Peyer's patch (tissue), 4 donors: ENCODE measurements at regions not wholly inside any gene's neighbourhood (a gene's known extent, or its start where the extent isn't known, plus 50 kb on each side); places are given as distances from the start of the nearest gene placed in this dataset.

Experiments
- DNase-seq, 3 donors: peaks; one replicate each; pipeline ENCODE4 v3.0.0-alpha.2; 2017 to 2019
- H3K27ac ChIP-seq, 4 donors: fragments of 200-600 bp; sonication (generic); one replicate each; pipeline ENCODE4 v1.5.1; 2016 to 2019
- H3K27me3 ChIP-seq, 2 donors: fragments of 200-600 bp; sonication (generic); one replicate each; pipeline ENCODE4 v1.5.1; 2019
- H3K36me3 ChIP-seq, 3 donors: fragments of 200-600 bp; sonication (generic); one replicate each; pipeline ENCODE4 v1.5.1; 2016 to 2019
- H3K4me1 ChIP-seq, 4 donors: fragments of 200-600 bp; sonication (generic); one replicate each; pipeline ENCODE4 v1.5.1; 2016 to 2019
- H3K4me3 ChIP-seq, 4 donors: fragments of 200-600 bp; sonication (generic); 1 replicate in 3 of 4; 2 replicates in 1 of 4; pipeline ENCODE4 v1.5.1; 2016 to 2019; ENCODE audit warnings: mild to moderate bottlenecking in 1 of 4
- H3K9me3 ChIP-seq, 4 donors: fragments of 200-600 bp; sonication (generic); one replicate each; pipeline ENCODE4 v1.5.1; 2016 to 2019; ENCODE audit warnings: mild to moderate bottlenecking in 1 of 4
- CTCF ChIP-seq, 6 experiments: fragments of 450-650 bp in 4 of 6; fragments of 200-600 bp in 2 of 6; sonication (generic) in 1 of 6; IDR thresholded peaks; one replicate each; pipeline ENCODE4 v1.5.1; 2017 to 2019; ENCODE audit warnings: antibody characterized with exemption in 6 of 6, mild to moderate bottlenecking in 3 of 6, moderate library complexity in 1 of 6
- POLR2A ChIP-seq, 2 donors: fragments of 450-650 bp; IDR thresholded peaks; one replicate each; pipeline ENCODE4 v1.5.1; 2017; ENCODE audit warnings: antibody characterized with exemption in 2 of 2, mild to moderate bottlenecking in 2 of 2, moderate library complexity in 2 of 2

- H3K4me3 ChIP-seq, result no peak overlapping the region
- TF ChIP-seq CTCF (IDR thresholded peaks at IDR 0.05) (no peak), POLR2A (IDR thresholded peaks at IDR 0.05) (no peak)
- no peaks in the 10 kb centered on the region for H3K9me3 ChIP-seq
- no peaks in the 10 kb centered on the region for H3K36me3 ChIP-seq
- H3K27ac ChIP-seq, result no peak overlapping the region
- DNase-seq, result peak in 1 of 3 donors; percentile 13
- no peaks in the 10 kb centered on the region for H3K4me1 ChIP-seq
- no peaks in the 10 kb centered on the region for H3K27me3 ChIP-seq
Observed at GRCh38 chr13:111924678-111925075, 142.3 kb upstream of the SOX1 start.

- Histone ChIP-seq H3K27ac (no peak overlapping the region), H3K4me1 (no peaks in the 10 kb centered on the region), H3K4me3 (no peak overlapping the region), H3K27me3 (no peaks in the 10 kb centered on the region), H3K36me3 (no peaks in the 10 kb centered on the region), H3K9me3 (no peaks in the 10 kb centered on the region)
- peak in 1 of 3 donors; percentile 13 for DNase-seq
- TF ChIP-seq CTCF (IDR thresholded peaks at IDR 0.05) (no peak), POLR2A (IDR thresholded peaks at IDR 0.05) (no peak)
Observed at GRCh38 chr13:111925146-111925875, 141.6 kb upstream of the SOX1 start.

GRCh38 chr13:111926501-111927180 lies 140.3 kb upstream of the SOX1 start:
- H3K27me3 ChIP-seq, result no peaks in the 10 kb centered on the region
- DNase-seq, result peak in 1 of 3 donors; percentile 9
- TF ChIP-seq CTCF (IDR thresholded peaks at IDR 0.05) (no peak), POLR2A (IDR thresholded peaks at IDR 0.05) (no peak)

GRCh38 chr13:111927181-111927540 lies 139.8 kb upstream of the SOX1 start:
- H3K36me3 ChIP-seq, result no peaks in the 10 kb centered on the region
- H3K4me1 ChIP-seq, result no peaks in the 10 kb centered on the region
- TF ChIP-seq CTCF (IDR thresholded peaks at IDR 0.05) (no peak), POLR2A (IDR thresholded peaks at IDR 0.05) (no peak)
- H3K27me3 ChIP-seq, result no peaks in the 10 kb centered on the region
- H3K9me3 ChIP-seq, result peaks cover 0 to 1% (median 0%) of the 10 kb centered on the region in 4 donors
- no peak overlapping the region for H3K4me3 ChIP-seq
- DNase-seq, result no peak
- H3K27ac ChIP-seq, result no peak overlapping the region

More at GRCh38 chr13:111926501-111927180, 140.3 kb upstream of the SOX1 start:
- Histone ChIP-seq H3K9me3 (no peaks in the 10 kb centered on the region), H3K4me1 (no peaks in the 10 kb centered on the region), H3K4me3 (no peak overlapping the region), H3K27ac (no peak overlapping the region), H3K36me3 (no peaks in the 10 kb centered on the region)

- Histone ChIP-seq H3K27ac (no peak overlapping the region), H3K27me3 (no peaks in the 10 kb centered on the region), H3K4me3 (no peak overlapping the region), H3K4me1 (no peaks in the 10 kb centered on the region), H3K9me3 (peaks cover 0 to 2% (median 0%) of the 10 kb centered on the region in 4 donors), H3K36me3 (no peaks in the 10 kb centered on the region)
- TF ChIP-seq CTCF (IDR thresholded peaks at IDR 0.05), result no peak
- no peak for TF ChIP-seq POLR2A (IDR thresholded peaks at IDR 0.05)
- DNase-seq, result peak in 1 of 3 donors; percentile 21
Observed at GRCh38 chr13:111929036-111929616, 137.8 kb upstream of the SOX1 start.
